HG03354 (cell line): ENCODE measurements at regions not wholly inside any gene's neighbourhood (a gene's known extent, or its start where the extent isn't known, plus 50 kb on each side); places are given as distances from the start of the nearest gene placed in this dataset.

ENCODE experiments used
- ATAC-seq: cut with Tn5 transposase; IDR thresholded peaks from one replicate; pipeline ENCODE4 v1.9.1; 2021; ENCODE audit warnings: mild to moderate bottlenecking; ENCODE audit not compliant: unreplicated experiment, poor library complexity, severe bottlenecking

DNA sequence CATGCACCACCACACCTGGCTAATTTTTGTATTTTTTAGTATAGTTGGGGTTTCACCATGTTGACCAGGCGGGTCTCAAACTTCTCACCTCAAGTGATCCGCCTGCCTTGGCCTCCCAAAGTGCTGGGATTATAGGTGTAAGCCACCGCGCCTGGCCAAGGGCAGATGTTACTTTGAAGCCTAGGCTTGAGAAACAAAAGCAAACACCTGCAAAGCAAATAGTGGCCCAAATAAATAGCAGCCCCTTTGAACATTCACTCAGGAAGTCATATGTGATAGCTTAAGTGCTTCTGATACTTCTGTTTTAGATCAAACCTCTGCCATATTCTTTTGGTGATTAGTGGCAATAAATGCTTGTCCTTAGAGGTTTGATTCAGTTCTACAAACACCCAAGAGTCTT is 404.5 kb upstream of the SMIM21 start:
- ATAC-seq: no peak

DNA sequence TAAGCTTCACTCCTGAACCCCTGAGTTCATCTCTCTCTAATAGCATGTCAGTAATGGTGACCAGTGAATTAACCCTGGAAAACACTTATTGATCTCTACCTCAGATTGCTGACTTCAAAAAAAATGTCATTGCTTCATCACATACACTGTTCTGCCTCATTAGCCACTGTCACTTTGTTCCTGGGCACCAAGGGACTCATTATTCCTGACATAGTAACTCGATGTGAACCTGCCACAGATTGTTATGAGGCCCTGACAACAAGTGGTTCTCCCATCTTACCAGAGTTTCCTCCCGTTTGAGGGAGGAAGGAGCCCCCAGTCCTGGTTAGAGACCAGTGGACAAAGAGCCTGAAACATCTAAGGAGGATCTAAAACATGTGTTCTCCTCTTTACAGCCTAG is 403.3 kb upstream of the SMIM21 start:
- ATAC-seq: no peak

- no peak for ATAC-seq
Observed at GRCh38 chr18:75829091-75829490, 401.6 kb upstream of the SMIM21 start.

DNA sequence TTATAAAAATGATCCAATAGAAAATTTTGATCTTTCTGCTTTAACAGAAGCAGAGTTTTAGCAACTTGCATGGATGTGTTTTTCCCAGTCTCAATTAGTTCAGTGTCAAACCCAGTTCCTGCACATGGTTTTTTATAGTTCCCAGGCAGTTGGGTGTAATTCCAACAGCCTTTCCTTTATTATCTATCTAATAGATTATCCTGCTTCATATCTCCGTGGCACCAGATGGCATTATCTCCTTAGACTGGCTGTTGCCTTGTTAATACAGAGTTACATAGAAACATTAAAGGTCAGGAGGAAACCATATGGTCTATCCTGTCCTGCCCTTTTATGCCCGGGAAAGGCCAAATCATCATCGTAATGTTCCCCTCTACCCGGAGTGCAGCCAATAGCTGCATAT is 400.9 kb upstream of the SMIM21 start:
- no peak for ATAC-seq

DNA sequence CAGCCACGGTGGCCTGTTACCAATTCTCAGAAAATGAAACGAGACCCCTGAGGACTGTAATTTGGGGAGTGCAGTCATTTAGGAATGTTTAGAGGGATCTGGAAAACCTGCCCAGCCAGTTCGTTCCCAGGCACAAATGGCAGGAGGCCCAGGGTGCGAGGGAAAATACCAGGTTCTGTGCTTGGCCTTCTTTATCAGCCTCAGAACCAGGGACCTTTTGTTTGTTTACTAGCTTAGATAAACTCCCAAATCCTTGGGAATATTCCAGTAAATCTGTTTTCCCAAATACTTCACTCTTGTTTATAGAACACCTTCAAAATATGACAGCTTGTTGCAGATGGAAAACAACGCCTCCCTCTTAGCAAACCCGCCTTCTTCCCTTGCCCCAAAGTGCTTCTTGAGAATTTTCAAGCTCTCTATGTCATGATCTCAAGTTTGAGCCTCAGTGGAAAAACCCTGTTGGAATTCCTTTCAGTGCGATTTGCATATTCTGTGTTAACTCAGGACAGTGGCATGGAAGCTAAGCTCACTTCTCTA is 400.3 kb upstream of the SMIM21 start:
- no peak for ATAC-seq

- ATAC-seq: no peak
Observed at GRCh38 chr18:75824661-75825060, 397.2 kb upstream of the SMIM21 start.

GRCh38 chr18:75823471-75823870 is 396.0 kb upstream of the SMIM21 start:
- ATAC-seq: no peak

DNA sequence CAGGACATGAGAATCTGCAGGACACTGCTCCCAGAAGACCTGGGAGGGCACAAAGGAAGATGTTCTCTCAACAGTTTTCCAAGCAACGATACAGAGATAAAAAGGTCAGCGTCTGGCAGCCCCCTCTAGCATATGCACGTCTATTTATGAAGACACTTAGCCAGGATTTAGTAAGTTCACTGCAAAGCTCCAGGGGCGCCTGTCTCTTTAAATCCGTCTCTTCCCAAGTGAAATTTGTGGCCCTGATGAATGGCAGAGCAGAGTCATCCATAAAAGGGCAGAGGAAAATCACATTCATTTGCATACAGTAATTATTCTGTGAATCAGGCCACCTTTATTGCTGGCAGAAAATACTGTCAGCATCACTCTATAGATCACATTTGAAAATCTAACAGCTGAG is 390.9 kb upstream of the SMIM21 start:
- no peak for ATAC-seq

- no peak for ATAC-seq
Observed at GRCh38 chr18:75815767-75816166, 388.3 kb upstream of the SMIM21 start.

DNA sequence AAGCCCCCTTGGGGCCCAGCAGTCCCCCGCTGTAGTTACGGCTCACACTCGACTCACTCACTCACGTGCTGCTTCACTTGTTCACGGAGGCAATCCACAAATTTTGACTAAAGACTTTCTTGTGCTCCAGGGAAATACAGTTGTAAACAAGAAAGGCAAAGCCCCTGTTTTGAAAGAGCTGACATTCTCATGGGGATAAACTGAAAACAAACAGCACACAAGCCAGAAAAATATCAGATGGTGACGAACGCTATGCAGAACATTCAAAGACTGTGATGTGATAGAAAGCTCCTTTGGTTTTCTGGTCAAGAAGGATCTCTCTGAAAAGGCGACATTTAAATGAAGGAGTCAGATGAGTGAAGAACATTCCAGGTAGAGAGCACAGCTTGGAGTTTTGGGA is 385.3 kb upstream of the SMIM21 start:
- no peak for ATAC-seq

GRCh38 chr18:75810961-75811551 is 383.6 kb upstream of the SMIM21 start:
- no peak for ATAC-seq

DNA sequence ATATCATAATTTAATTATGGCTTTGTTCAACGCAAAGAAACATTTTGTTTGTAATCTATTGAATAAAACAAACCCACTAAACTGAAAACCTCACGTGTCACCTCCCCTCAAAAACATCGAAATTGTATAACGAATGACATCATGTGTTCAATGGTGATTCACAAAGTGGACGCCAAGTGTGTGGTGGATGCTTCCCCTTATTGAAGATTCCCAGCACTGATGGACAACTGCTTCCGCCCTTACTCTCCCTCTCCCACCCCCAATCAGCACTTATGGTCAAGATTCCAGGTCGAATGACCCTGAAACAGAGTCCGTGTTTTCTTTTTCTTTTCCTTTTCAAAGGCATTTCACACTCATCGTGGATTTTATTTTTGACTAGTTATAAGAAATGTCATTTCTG is 383.0 kb upstream of the SMIM21 start:
- no peak for ATAC-seq

DNA sequence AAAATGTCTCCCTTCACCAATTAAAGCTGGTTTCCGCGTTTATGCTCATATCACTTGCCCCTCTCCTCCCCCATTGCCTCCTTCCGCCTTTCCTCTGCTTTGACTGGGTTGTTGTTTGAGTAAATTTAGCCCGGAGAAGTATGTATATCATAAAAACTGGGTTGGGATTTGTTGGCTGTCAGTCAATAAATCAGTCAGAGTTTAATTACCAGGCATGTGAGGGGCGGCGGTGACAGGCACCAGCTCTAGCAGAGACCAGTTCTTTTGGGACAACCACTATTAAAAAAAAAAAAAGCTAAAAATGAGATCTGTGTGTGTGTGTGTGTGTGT is 382.4 kb upstream of the SMIM21 start:
- no peak for ATAC-seq

- ATAC-seq: no peak
Observed at GRCh38 chr18:75809151-75809925, 381.8 kb upstream of the SMIM21 start.

GRCh38 chr18:75805265-75805664 is 377.8 kb upstream of the SMIM21 start:
- no peak for ATAC-seq

DNA sequence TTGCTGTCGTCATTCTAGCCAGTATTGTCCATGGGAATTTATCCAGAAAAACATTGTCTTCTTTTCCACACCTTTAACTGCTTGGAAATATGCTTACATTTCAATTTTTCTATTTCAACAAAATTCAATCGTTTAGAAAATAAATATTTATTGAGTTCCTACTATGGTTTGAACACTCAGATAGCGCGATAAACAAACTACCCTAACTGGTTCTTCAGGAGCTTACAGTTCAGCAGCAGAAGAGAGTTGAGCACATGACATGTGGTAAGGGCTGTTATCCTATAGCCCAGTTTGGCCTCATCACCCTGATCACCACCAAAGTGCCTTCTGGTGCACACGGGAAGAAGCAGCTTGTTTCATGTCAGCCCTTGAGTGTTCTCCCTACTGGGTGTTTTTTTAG is 375.2 kb upstream of the SMIM21 start:
- ATAC-seq: no peak

DNA sequence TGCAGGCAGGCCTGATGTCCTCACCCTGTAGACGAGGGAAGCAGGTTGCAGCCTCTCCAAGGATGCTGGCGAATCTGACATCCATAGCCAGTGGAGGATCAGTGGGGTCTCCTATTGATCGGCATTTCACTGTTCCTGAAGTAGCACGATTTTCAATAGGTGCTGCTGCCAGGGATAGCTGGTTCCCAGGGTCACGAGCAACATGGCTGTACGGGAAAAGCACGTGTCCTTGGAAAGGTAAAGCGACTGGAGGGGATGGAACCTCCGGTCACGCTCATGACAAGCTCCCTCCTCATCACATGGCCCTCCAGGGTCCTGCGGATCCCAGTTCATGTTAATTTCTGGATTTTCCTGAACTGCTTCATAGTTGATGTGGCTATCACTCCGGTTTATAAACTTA is 373.7 kb upstream of the SMIM21 start:
- ATAC-seq: no peak

- ATAC-seq: no peak
Observed at GRCh38 chr18:75800331-75800648, 372.8 kb upstream of the SMIM21 start.

DNA sequence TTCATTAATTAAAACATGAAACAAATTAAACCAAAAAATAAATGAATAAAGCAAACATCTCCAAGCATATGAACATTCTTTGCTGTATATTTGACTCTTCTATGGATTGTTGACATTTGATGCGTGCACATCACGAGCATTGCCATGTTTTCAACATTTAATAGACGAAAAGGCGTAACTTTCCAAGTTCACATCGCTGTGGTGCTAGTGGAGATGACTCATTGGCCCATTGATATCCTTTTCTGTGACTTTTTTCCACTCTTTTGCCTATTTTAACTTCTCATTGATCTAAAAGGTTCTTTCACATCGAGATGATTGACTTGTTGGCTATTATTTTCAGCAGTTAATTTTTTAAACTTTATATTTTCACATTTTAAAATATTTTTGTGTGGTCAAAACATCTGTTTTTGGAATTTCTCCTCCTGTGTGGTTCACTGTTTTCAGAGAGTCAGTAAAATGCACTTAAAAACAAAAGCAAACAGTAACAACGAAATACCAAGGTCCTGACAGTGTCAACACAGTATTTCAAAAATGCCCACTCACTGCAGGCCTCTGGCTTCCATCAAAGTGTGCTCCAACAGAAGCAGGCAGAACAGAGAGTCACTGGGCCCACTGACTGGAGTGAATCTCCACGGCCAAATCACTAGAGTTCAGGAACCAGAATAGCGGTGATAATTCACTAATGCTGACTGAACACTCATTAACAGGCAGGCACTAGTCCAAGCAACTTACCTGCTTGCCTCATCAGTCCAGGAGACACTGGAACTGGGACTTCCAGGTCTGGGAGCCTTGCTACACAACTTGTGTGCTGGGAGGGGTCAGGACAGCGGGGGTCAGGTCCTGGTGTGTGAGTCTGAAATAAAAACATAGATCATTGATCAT is 372.2 kb upstream of the SMIM21 start:
- ATAC-seq: no peak

- no peak for ATAC-seq
Observed at GRCh38 chr18:75797046-75797445, 369.5 kb upstream of the SMIM21 start.

- ATAC-seq: no peak
Observed at GRCh38 chr18:75790796-75791195, 363.3 kb upstream of the SMIM21 start.
